DOHH2 (cell line): ENCODE measurements at regions not wholly inside any gene's neighbourhood (a gene's known extent, or its start where the extent isn't known, plus 50 kb on each side); places are given as distances from the start of the nearest gene placed in this dataset.

Experiments used
- H3F3A ChIP-seq: fragments of 200-600 bp; sonication (generic), shearing (Covaris generic); 2 replicates; pipeline ENCODE4 v1.6.0; 2016; ENCODE audit warnings: antibody characterized with exemption, mild to moderate bottlenecking; ENCODE audit not compliant: control insufficient read depth, insufficient read depth
- H3K27ac ChIP-seq: fragments of 200-600 bp; sonication (generic); 2 replicates; pipeline ENCODE4 v1.5.1; 2014; ENCODE audit warnings: low read depth, mild to moderate bottlenecking, low read length, moderate library complexity
- H3K27me3 ChIP-seq: fragments of 200-600 bp; sonication (generic); 2 replicates; pipeline ENCODE4 v1.6.1; 2014; ENCODE audit warnings: mild to moderate bottlenecking, low read length, mixed read lengths; ENCODE audit not compliant: control insufficient read depth
- H3K36me3 ChIP-seq: fragments of 200-600 bp; sonication (generic); 2 replicates; pipeline ENCODE4 v1.6.1; 2014; ENCODE audit warnings: mild to moderate bottlenecking, low read length, moderate library complexity, mixed read lengths; ENCODE audit not compliant: control insufficient read depth
- H3K4me1 ChIP-seq: fragments of 200-600 bp; sonication (generic); 2 replicates; pipeline ENCODE4 v1.6.1; 2014; ENCODE audit warnings: mild to moderate bottlenecking, low read length, mixed read lengths; ENCODE audit not compliant: control insufficient read depth
- H3K4me2 ChIP-seq: fragments of 200-600 bp; sonication (generic); 2 replicates; pipeline ENCODE4 v1.6.0; 2014; ENCODE audit warnings: mild to moderate bottlenecking, low read length, moderate library complexity
- H3K4me3 ChIP-seq: fragments of 200-600 bp; sonication (generic); 2 replicates; pipeline ENCODE4 v1.5.1; 2014; ENCODE audit warnings: mild to moderate bottlenecking, low read length, mixed read lengths
- H3K79me2 ChIP-seq: fragments of 200-600 bp; sonication (generic); 2 replicates; pipeline ENCODE4 v1.6.1; 2014; ENCODE audit warnings: mild to moderate bottlenecking, low read length, mixed read lengths; ENCODE audit not compliant: control insufficient read depth
- H3K9me2 ChIP-seq: fragments of 200-600 bp; sonication (generic); replicated peaks from 2 replicates; pipeline ENCODE4 v1.6.1; 2014; ENCODE audit warnings: mild to moderate bottlenecking, low read length, mixed read lengths; ENCODE audit not compliant: control insufficient read depth
- H3K9me3 ChIP-seq: fragments of 200-600 bp; sonication (generic); 2 replicates; pipeline ENCODE4 v1.6.1; 2014; ENCODE audit warnings: antibody characterized with exemption, low read length, mixed read lengths; ENCODE audit not compliant: control insufficient read depth, insufficient read depth
- H4K20me1 ChIP-seq: fragments of 200-600 bp; sonication (generic); 2 replicates; pipeline ENCODE4 v1.6.0; 2014; ENCODE audit warnings: low read depth, mild to moderate bottlenecking, antibody characterized with exemption, low read length, moderate library complexity; ENCODE audit not compliant: control insufficient read depth, insufficient read depth
- EZH2phosphoT487 ChIP-seq: fragments of 200-600 bp; sonication (generic); IDR thresholded peaks from 2 replicates; pipeline ENCODE4 v1.6.1; 2017; ENCODE audit warnings: borderline replicate concordance, mild to moderate bottlenecking, antibody characterized with exemption, low read length, moderate library complexity, mixed read lengths
- TF ChIP-seq, protein P1 (sequence below): fragments of 200-600 bp; sonication (generic); IDR thresholded peaks from one replicate; pipeline ENCODE4 v1.5.1; 2014; ENCODE audit warnings: antibody characterized with exemption, mild to moderate bottlenecking, low read depth, low read length; ENCODE audit not compliant: poor library complexity, severe bottlenecking

DNA sequence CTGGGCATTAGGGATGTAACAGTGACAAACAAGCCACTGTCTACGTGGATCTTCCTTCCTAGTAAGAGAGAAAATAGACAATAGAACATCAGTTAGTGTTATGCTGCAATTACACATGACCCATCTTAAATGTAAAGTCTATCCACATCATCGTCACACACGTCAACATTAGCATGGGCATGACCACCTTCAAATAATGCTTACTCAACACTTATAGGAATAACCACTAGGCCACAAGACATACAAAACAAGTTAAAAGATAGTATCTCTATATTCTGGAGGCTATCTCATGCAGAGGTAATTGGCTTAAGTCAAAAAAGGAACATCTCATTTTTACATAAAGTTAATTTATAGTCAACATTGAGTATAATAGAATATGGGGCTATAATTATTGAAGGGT is 156.5 kb downstream of the MOXD1 start:
- Histone ChIP-seq H3F3A (no peaks in the 10 kb centered on the region), H3K4me2 (no peak overlapping the region), H4K20me1 (no peaks in the 10 kb centered on the region), H3K27me3 (no peaks in the 10 kb centered on the region), H3K4me3 (no peak overlapping the region), H3K9me3 (no peaks in the 10 kb centered on the region), H3K27ac (no peak overlapping the region), H3K9me2 (no peaks in the 10 kb centered on the region), H3K36me3 (no peaks in the 10 kb centered on the region), H3K4me1 (peaks cover 6% of the 10 kb centered on the region), H3K79me2 (no peaks in the 10 kb centered on the region)
- TF ChIP-seq, protein P1, sequence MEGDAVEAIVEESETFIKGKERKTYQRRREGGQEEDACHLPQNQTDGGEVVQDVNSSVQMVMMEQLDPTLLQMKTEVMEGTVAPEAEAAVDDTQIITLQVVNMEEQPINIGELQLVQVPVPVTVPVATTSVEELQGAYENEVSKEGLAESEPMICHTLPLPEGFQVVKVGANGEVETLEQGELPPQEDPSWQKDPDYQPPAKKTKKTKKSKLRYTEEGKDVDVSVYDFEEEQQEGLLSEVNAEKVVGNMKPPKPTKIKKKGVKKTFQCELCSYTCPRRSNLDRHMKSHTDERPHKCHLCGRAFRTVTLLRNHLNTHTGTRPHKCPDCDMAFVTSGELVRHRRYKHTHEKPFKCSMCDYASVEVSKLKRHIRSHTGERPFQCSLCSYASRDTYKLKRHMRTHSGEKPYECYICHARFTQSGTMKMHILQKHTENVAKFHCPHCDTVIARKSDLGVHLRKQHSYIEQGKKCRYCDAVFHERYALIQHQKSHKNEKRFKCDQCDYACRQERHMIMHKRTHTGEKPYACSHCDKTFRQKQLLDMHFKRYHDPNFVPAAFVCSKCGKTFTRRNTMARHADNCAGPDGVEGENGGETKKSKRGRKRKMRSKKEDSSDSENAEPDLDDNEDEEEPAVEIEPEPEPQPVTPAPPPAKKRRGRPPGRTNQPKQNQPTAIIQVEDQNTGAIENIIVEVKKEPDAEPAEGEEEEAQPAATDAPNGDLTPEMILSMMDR = no peak
- no peak for TF ChIP-seq EZH2phosphoT487

DNA sequence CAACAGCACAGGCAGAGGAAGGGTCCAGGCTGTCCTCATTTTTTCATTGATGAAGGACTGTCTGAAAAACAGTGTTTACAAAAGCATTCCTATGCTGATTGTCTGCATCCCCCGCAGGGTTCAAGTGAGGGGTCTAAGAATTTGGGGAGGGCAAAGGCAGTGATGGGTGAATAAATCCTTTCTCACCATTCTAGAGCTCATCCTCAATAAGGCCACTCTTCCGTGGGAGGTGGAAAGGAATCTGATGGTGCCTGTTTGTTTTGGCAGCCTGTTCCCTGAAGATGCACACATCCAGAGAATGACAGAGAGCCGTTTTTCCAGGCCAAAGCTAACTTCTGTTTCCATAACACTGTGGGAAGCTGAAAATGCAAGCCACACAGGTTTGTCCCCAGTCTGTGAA is 164.5 kb downstream of the MOXD1 start:
- Histone ChIP-seq H3K4me1 (peaks cover 12% of the 10 kb centered on the region), H3K9me2 (no peaks in the 10 kb centered on the region), H3K4me3 (no peak overlapping the region), H3K27ac (no peak overlapping the region), H3K27me3 (no peaks in the 10 kb centered on the region), H4K20me1 (no peaks in the 10 kb centered on the region), H3F3A (no peaks in the 10 kb centered on the region), H3K9me3 (no peaks in the 10 kb centered on the region), H3K36me3 (no peaks in the 10 kb centered on the region), H3K79me2 (no peaks in the 10 kb centered on the region), H3K4me2 (no peak overlapping the region)
- TF ChIP-seq, protein P1 = no peak
- TF ChIP-seq EZH2phosphoT487 = no peak

DNA sequence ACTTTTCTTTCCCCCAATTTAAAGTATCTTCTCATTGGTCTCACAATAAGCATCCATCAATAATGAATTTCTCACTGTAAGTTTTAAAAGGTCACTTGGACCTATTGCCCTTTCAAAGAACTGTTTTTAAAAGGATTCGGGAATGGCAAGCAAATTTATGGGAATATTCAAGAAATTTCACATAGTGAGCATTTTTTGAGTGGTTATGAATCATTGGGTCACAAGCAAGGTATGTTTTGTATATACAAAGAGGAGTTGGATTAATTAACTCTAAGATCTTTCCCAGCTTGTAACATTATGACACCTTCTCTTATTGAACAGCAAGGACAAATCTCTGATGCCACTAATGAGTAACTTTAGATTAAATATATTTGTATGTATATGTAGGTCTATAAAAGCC is 165.0 kb downstream of the MOXD1 start:
- Histone ChIP-seq H3K27me3 (no peaks in the 10 kb centered on the region), H3K9me3 (no peaks in the 10 kb centered on the region), H3K9me2 (no peaks in the 10 kb centered on the region), H3K4me2 (no peak overlapping the region), H3K36me3 (no peaks in the 10 kb centered on the region), H3K27ac (no peak overlapping the region), H4K20me1 (no peaks in the 10 kb centered on the region), H3K79me2 (no peaks in the 10 kb centered on the region), H3K4me3 (no peak overlapping the region), H3F3A (no peaks in the 10 kb centered on the region), H3K4me1 (peaks cover 10% of the 10 kb centered on the region)
- TF ChIP-seq, protein P1 = no peak
- no peak for TF ChIP-seq EZH2phosphoT487
